ENCODE measurements at regions not wholly inside any gene's neighbourhood (a gene's known extent, or its start where the extent isn't known, plus 50 kb on each side); places are given as distances from the start of the nearest gene placed in this dataset.

DNA sequence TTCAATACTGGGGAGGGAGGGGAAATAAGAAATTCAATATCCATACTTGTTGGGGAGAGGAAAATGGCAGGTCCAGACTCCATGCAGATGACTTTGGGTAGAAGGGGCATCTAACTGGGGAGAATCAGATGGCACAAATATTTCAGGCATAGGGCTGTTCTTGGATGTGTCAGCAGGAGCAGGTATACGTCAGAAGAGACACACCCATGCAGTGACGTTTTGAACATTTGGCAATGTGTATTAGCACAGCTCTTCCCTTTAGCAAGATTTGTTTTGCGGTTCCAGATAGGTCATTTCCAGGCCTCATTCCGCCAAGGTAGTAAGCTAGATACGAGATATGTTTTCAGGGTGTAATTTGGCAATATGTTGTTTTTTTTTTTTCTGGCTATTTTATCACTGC lies 187.2 kb upstream of the CDH10 start:
- no peak for DNase-seq (ENCODE audit: low spot score)

DNA sequence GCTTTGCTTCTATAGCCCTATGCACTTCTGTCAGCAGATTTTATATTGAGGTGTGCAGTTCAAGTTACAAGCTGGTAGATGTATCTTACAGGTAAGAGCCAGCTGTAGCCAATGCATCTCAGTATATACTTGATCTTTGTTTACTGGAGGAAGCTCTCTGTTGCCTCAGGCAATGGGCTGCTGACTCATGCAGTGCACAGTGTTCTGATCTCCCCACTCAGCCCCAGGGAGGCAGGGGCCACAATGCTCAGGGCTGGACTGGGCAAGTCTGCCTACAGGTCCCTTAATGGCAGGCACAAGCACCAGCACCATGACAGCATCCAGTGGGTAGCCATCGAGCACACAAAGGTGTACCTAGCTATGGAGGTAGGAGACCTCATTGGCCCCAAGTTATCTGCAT lies 178.8 kb upstream of the CDH10 start:
- DNase-seq (ENCODE audit: low spot score), result no peak

GRCh38 chr5:24819841-24820240 lies 175.1 kb upstream of the CDH10 start:
- DNase-seq (ENCODE audit: low spot score), result no peak

- no peak for DNase-seq (ENCODE audit: low spot score)
These were observed 173.2 kb upstream of the CDH10 start for GRCh38 chr5:24817966-24818365.

- no peak for DNase-seq (ENCODE audit: low spot score)
These were observed 171.4 kb upstream of the CDH10 start for GRCh38 chr5:24816206-24816605.

- no peak for DNase-seq (ENCODE audit: low spot score)
These were observed 160.5 kb upstream of the CDH10 start for GRCh38 chr5:24805230-24805629.

DNA sequence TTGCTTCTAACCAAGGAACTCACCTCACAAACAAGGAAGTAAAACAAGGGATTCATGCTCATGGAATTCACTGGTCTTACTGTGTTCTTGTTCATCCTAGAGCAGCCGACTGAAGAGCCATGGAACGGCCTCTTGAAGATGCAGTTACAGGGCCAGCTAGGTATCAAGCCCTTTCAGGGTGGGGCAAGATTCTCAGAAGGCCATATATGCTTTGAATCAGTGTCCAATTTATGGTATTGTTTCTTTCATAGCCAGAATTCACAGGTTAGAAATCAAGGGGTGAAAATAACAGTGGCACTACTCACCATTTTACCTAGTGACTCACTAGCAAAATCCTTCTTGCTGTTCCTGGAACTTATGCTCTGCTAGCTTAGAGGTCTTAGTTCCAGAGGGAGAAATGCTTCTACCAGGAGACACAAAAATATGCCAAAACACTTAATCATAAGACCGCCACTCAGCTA lies 159.5 kb upstream of the CDH10 start:
- no peak for DNase-seq (ENCODE audit: low spot score)

DNA sequence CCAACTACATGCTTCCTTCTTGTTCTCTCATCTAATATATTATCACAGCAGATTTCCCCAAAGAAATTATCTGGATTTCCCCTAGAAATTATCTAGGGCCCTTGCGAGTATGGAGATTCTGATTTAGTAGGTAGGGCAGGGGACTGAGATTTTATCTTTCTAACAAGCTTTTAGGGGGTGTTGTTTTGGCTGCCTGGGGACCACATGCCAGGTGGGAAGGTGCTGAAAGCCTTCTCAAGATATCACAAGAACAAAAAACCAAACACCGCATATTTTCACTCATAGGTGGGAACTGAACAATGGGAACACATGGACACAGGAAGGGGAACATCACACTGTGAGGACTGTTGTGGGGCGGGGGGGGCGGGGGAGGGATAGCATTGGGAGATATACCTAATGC lies 146.5 kb upstream of the CDH10 start:
- no peak for DNase-seq (ENCODE audit: low spot score)

DNA sequence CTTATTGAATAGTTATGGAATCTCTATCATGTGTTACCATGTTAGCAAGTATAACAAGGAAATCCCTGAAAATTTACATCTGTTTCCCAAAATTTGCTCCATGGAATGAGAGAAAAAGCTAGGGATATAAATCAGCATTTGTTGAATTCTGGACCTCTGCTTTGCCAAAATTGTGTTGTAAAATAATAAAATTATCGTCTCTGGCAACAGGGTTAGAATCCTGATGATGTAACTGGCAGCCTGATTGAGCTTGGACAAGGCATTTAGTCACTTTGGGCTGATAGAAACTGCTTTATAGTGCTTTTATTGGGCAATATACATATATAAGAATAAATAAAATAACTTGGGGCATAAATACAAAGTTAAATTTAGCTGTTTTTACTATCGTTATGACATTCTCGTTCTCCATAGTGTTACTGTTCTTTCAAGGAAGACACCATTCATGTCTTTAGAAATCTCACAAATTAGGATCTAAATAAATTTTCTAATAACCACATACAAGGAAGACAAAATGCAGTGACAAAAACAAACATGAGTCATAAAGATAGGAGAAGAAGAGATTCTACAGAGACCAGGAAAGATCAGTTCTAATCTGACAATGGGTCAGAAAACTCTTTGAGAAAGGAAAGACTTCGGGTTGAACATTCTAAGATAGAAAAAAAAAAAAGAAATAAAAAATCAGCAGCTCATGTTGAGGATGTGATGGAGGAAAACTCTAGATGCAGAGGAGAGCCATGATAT lies 145.0 kb upstream of the CDH10 start:
- DNase-seq (ENCODE audit: low spot score), result no peak

DNA sequence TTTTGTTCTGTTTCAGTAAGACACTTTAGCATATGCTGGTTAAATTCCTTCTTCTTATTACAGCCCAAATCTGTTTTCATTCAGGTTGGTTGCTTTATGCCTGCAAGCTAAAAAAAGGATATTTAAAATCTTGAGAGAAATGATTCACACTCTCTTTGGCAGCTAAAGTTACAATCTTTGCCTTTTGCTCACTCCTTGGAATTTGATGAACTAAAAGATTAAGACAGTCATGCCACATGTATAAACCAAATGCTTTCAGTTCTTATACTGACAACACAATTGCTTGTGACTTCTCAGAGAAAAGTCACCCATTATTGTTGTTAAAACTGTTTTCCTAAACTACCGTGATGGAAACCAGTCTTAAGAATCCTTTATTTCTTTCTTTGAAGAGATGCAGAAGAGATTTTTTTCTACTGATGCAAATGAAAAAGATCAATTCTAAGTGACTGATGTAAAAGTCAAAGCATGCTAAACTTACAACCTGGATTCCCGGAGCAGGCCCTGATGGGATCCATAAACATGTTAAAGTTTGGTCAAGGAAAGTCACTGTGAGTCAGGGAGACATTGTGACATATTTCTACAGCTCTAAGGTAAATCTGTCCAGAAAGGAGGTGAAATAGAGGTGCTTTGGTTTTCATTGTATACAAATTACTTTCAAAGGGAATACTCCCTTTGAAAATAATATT lies 144.2 kb upstream of the CDH10 start:
- no peak for DNase-seq (ENCODE audit: low spot score)

- no peak for DNase-seq (ENCODE audit: low spot score)
These were observed 141.3 kb upstream of the CDH10 start for GRCh38 chr5:24786108-24786507.

DNA sequence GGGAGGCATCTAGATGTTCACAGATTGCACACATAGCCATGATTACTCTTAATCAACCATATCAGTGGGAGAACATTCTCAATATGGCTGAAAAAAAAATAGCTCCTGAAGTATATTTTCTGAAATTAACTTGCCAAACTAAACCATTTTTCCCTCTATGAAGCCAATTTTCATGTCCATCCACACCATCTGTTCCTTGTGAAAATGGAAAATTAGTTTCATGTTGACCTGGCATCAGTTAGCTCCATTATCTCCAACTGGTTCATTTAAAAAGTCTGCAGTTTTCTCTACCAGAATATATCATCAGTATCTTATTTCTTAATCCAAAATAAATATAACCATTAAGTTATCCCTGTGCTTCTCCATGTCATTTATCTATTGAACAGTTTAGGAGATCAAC lies 138.8 kb upstream of the CDH10 start:
- no peak for DNase-seq (ENCODE audit: low spot score)

DNA sequence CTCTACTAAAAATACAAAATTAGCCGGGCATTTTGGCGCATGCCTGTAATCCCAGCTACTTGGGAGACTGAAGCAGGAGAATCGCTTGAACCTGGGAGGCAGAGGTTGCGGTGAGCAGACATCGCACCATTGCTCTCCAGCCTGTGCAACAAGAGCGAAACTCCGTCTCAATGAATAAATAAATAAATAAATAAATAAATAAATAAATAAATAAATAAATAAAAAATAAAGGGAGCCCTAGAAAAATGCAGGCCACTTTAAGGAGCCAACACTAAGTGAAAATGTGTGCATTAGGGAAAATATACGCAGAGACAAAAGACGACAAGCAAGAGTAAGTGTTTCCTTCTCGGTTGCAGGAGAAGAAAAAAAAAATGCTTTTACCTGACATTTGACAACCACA lies 132.6 kb upstream of the CDH10 start:
- no peak for DNase-seq (ENCODE audit: low spot score)

GRCh38 chr5:24773261-24773660 lies 128.5 kb upstream of the CDH10 start:
- DNase-seq (ENCODE audit: low spot score), result no peak

- DNase-seq (ENCODE audit: low spot score), result no peak
These were observed 122.3 kb upstream of the CDH10 start for GRCh38 chr5:24767086-24767485.

DNA sequence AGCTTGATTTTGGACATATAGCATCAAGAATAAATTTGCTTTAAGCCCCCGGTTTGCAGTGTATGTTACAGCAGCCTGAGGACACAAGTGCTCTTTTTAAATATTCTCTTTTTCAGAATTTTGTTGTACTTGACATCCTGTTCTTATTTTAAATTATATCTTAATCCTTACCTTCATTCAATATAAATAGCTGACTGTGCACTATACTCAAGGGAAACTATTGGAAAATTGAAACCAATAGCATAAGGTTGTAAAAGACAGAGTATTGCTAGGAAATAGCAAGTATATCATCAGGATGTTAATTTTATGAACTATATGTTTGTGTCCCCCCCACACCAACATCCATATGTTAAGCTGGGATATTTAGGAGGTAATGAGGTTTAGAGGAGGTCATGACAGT lies 120.4 kb upstream of the CDH10 start:
- DNase-seq (ENCODE audit: low spot score), result no peak

- no peak for DNase-seq (ENCODE audit: low spot score)
These were observed 105.6 kb upstream of the CDH10 start for GRCh38 chr5:24750355-24750754.

GRCh38 chr5:24749701-24750100 lies 104.9 kb upstream of the CDH10 start:
- no peak for DNase-seq (ENCODE audit: low spot score)

DNA sequence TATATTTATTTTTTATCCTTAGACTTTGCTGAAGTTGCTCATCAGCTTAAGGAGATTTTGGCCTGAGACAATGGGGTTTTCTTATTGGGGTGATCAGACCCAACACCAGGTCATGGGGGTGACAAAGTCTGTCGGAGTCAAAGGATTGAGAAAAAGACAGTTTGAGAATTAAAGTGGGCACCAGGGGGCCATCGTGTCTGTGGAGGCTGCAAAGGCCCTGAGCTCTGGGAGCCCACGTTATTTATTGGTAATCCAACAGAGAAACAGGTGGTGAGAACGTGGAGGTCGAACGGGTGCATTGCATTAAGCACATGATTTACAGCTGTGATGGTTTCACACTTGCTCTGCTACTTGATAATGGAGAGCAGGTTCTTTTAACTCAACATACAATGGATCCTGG lies 102.5 kb upstream of the CDH10 start:
- DNase-seq (ENCODE audit: low spot score), result no peak

- no peak for DNase-seq (ENCODE audit: low spot score)
These were observed 97.6 kb upstream of the CDH10 start for GRCh38 chr5:24742334-24742733.

DNA sequence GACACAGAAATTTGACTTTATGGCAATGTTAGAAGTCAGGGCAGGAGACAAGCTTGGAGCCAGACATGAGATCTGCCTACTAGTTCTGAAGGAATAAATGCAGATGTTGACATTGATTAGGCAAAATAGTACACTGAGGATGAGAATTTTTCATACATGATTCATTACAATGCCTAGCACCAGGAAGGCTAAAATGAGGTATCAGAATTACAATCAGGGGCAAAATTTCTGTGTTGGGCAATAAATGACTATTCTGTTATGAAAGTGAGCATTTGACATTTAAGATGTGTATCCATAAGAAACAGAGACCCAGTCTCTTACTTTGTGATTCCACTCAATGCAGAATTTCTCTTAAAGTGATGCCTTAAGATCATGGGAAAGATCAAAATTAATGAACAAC lies 92.4 kb upstream of the CDH10 start:
- DNase-seq (ENCODE audit: low spot score), result no peak

DNA sequence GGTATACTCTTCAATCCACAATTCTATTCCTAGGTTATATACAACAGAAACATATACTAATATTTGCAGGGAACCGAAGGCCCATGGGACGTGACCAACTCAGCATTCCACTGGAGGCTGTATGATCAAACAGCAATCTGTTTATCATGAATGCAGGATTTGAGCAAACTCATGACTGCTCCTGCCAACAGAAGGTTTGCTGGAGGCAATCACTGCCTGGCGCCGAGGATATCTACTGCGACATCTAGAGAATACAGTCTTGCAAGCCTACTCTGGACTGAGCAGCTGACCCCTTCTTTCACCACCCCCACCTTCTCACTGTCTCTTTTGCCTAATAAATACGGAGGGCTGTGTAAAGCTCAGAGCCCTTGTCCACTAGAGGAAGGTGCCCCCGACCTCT lies 90.5 kb upstream of the CDH10 start:
- DNase-seq (ENCODE audit: low spot score), result no peak

GRCh38 chr5:24732184-24732583 lies 87.4 kb upstream of the CDH10 start:
- DNase-seq (ENCODE audit: low spot score), result no peak

DNA sequence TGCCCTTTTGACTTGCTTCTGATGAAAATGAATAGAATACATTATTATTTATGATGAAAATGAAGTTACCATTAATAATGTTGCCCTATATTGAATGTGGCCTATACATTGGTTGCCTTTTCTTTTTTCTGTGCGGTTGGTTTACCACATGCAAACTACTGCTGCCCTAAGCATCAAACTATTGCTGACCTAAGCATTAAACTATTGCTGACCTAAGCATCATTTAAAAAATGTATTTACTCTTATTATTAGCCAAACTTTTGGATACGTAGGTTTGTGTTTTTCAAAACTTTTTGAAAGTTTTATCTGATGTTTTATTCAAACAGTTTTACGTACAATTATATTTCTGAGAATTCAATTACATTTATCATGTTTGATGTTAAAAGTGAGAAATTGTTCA lies 76.0 kb upstream of the CDH10 start:
- no peak for DNase-seq (ENCODE audit: low spot score)

Measured in hepatic stellate cell (primary cell).